ENCODE measurements at regions not wholly inside any gene's neighbourhood (a gene's known extent, or its start where the extent isn't known, plus 50 kb on each side); places are given as distances from the start of the nearest gene placed in this dataset.

- intact Hi-C loops (cut with micrococcal nuclease): no loop called here
- Histone ChIP-seq H3K4me2 (ENCODE audit: low read length) (no peak overlapping the region), H3K9ac (ENCODE audit: low read length) (no peak overlapping the region), H3K36me3 (ENCODE audit: control insufficient read depth in 1 of 2, insufficient read depth in 2 of 2, low read length in 2 of 2) (no peaks in the 10 kb centered on the region), H3K4me3 (replicated peaks in 1 of 2; ENCODE audit: low read depth in 1 of 2, low read length in 2 of 2) (no peak overlapping the region), H3K9me2 (ENCODE audit: insufficient read depth) (no peaks in the 10 kb centered on the region), H3K9me3 (ENCODE audit: control insufficient read depth in 1 of 2, insufficient read depth in 1 of 2, low read depth in 1 of 2, low read length in 2 of 2) (no peaks in the 10 kb centered on the region), H3K4me1 (ENCODE audit: control insufficient read depth in 1 of 2, insufficient read depth in 2 of 2, low read length in 2 of 2) (no peaks in the 10 kb centered on the region), H2AFZ (ENCODE audit: low read depth, low read length, poor library complexity, severe bottlenecking) (no peak overlapping the region), H3K79me2 (ENCODE audit: insufficient read depth, low read length) (no peaks in the 10 kb centered on the region), H3K27ac (ENCODE audit: low read depth, low read length) (no peak overlapping the region), H4K20me1 (ENCODE audit: insufficient read depth) (no peaks in the 10 kb centered on the region), H3K27me3 (ENCODE audit: insufficient read depth, low read length) (no peaks in the 10 kb centered on the region)
- DNase-seq (ENCODE audit: low read depth, low spot score): no peak
- RAD21 ChIA-PET (ENCODE audit: low non-redundant PET in 1 of 2, low total read pairs in 2 of 2, uncharacterized antibody in 2 of 2, unreplicated experiment in 2 of 2): no interaction called here
- POLR2A ChIA-PET: no interaction called here
- no TSS peak for BruUV-seq (replicated peaks)
- ATAC-seq: no peak
- TF ChIP-seq ATF3 (IDR thresholded peaks at IDR 0.05) (no peak), YY1 (IDR thresholded peaks at IDR 0.05; ENCODE audit: extremely low read depth, insufficient replicate concordance, low read depth, low read length) (no peak), EZH2 (IDR thresholded peaks at IDR 0.05) (no peak), POLR2AphosphoS5 (IDR thresholded peaks at IDR 0.05; ENCODE audit: low read depth, low read length) (no peak), SP1 (IDR thresholded peaks at IDR 0.05; ENCODE audit: low read depth) (no peak), TCF7L2 (IDR thresholded peaks at IDR 0.05; ENCODE audit: borderline replicate concordance, extremely low read depth, insufficient read depth, insufficient read length) (no peak), CTCF (IDR thresholded peaks at IDR 0.05 in 2 of 3, conservative IDR thresholded peaks at IDR 0.05 in 1 of 3; ENCODE audit: borderline replicate concordance in 1 of 3, insufficient read depth in 1 of 3, low read depth in 2 of 3, low read length in 2 of 3) (no peak), MAX (IDR thresholded peaks at IDR 0.05) (no peak), REST (IDR thresholded peaks at IDR 0.05; ENCODE audit: low read depth) (no peak), CBX3 (IDR thresholded peaks at IDR 0.05; ENCODE audit: low read depth) (no peak), SIN3A (IDR thresholded peaks at IDR 0.05; ENCODE audit: low read depth) (no peak), CEBPB (IDR thresholded peaks at IDR 0.05; ENCODE audit: low read depth) (no peak), POLR2A (IDR thresholded peaks at IDR 0.05; ENCODE audit: borderline replicate concordance, extremely low read depth, insufficient read depth, insufficient read length) (no peak), ZNF274 (IDR thresholded peaks at IDR 0.05; ENCODE audit: low read depth, low read length) (no peak), EGR1 (IDR thresholded peaks at IDR 0.05; ENCODE audit: low read depth) (no peak), SRF (IDR thresholded peaks at IDR 0.05; ENCODE audit: low read depth) (no peak)
- TF ChIP-seq, protein P1, sequence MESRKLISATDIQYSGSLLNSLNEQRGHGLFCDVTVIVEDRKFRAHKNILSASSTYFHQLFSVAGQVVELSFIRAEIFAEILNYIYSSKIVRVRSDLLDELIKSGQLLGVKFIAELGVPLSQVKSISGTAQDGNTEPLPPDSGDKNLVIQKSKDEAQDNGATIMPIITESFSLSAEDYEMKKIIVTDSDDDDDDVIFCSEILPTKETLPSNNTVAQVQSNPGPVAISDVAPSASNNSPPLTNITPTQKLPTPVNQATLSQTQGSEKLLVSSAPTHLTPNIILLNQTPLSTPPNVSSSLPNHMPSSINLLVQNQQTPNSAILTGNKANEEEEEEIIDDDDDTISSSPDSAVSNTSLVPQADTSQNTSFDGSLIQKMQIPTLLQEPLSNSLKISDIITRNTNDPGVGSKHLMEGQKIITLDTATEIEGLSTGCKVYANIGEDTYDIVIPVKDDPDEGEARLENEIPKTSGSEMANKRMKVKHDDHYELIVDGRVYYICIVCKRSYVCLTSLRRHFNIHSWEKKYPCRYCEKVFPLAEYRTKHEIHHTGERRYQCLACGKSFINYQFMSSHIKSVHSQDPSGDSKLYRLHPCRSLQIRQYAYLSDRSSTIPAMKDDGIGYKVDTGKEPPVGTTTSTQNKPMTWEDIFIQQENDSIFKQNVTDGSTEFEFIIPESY (IDR thresholded peaks at IDR 0.05; ENCODE audit: extremely low read depth, insufficient replicate concordance, low read length): no peak
- CTCF ChIA-PET: no interaction called here
Observed at GRCh38 chrX:20456971-20457370, 190.3 kb upstream of the RPS6KA3 start.
